Activated CD4-positive, alpha-beta T cell treated with anti-CD3 and anti-CD28 coated beads, Interleukin-10, Interleukin-2, amounts not matched to agents 100 ng/mL and 50 ng/mL, durations not matched to agents 16 hours and 8 hours (primary cell): ENCODE measurements at regions not wholly inside any gene's neighbourhood (a gene's known extent, or its start where the extent isn't known, plus 50 kb on each side); places are given as distances from the start of the nearest gene placed in this dataset.
A peak's percentile ranks its signal among the peaks of the same experiment; 100 is the strongest.
"Not testable (repeated sequence)": the region's sequence is repeated elsewhere in the genome, so short reads cannot be mapped to it uniquely, and the experiment has no call there.

Source experiments
- DNase-seq: peaks from one replicate; pipeline ENCODE4 v3.0.0-alpha.2; 2020

- DNase-seq: no peak
These were observed 112.3 kb upstream of the MARCHF11 start for GRCh38 chr5:16291894-16292293.

GRCh38 chr5:16291474-16291873, 111.9 kb upstream of the MARCHF11 start:
- no peak for DNase-seq

- DNase-seq: no peak
These were observed 104.2 kb upstream of the MARCHF11 start for GRCh38 chr5:16283791-16284190.

- DNase-seq: not testable (repeated sequence)
These were observed 97.3 kb upstream of the MARCHF11 start for GRCh38 chr5:16276859-16277258.

GRCh38 chr5:16271851-16272250, 92.3 kb upstream of the MARCHF11 start:
- no peak for DNase-seq

- no peak for DNase-seq
These were observed 85.5 kb upstream of the MARCHF11 start for GRCh38 chr5:16265141-16265540.

GRCh38 chr5:16260000-16260399, 80.4 kb upstream of the MARCHF11 start:
- peak; percentile 4 for DNase-seq

- no peak for DNase-seq
These were observed 74.3 kb upstream of the MARCHF11 start for GRCh38 chr5:16253856-16254255.

GRCh38 chr5:16245956-16246355, 66.4 kb upstream of the MARCHF11 start:
- no peak for DNase-seq

- DNase-seq: no peak
These were observed 65.7 kb upstream of the MARCHF11 start for GRCh38 chr5:16245249-16245648.

- DNase-seq: no peak
These were observed 58.4 kb upstream of the MARCHF11 start for GRCh38 chr5:16238018-16238417.

- no peak for DNase-seq
These were observed 55.0 kb upstream of the MARCHF11 start for GRCh38 chr5:16234598-16234997.

- no peak for DNase-seq
These were observed 54.1 kb upstream of the MARCHF11 start for GRCh38 chr5:16233730-16234129.

GRCh38 chr5:16229357-16229940, 49.9 kb upstream of the MARCHF11 start:
- no peak for DNase-seq
